NCI-H460 (cell line): ENCODE measurements at regions not wholly inside any gene's neighbourhood (a gene's known extent, or its start where the extent isn't known, plus 50 kb on each side); places are given as distances from the start of the nearest gene placed in this dataset.

Source experiments
- DNase-seq: peaks from one replicate; pipeline ENCODE4 v3.0.0-alpha.2; 2016; ENCODE audit warnings: low read depth; ENCODE audit errors: extremely low read depth

- DNase-seq: no peak
These were observed 84.6 kb upstream of the FSTL4 start for GRCh38 chr5:133696782-133697507.

- no peak for DNase-seq
These were observed 83.8 kb upstream of the FSTL4 start for GRCh38 chr5:133696006-133696584.

GRCh38 chr5:133694181-133694831, 82.0 kb upstream of the FSTL4 start:
- DNase-seq: no peak

GRCh38 chr5:133691448-133691847, 79.1 kb upstream of the FSTL4 start:
- DNase-seq: no peak

GRCh38 chr5:133690746-133691145, 78.4 kb upstream of the FSTL4 start:
- no peak for DNase-seq

GRCh38 chr5:133688391-133688790, 76.0 kb upstream of the FSTL4 start:
- no peak for DNase-seq

GRCh38 chr5:133687212-133688061, 75.1 kb upstream of the FSTL4 start:
- DNase-seq: no peak

- no peak for DNase-seq
These were observed 74.2 kb upstream of the FSTL4 start for GRCh38 chr5:133686566-133686965.

GRCh38 chr5:133685402-133686018, 73.2 kb upstream of the FSTL4 start:
- no peak for DNase-seq

GRCh38 chr5:133683646-133684596, 71.6 kb upstream of the FSTL4 start:
- no peak for DNase-seq

GRCh38 chr5:133682451-133682850, 70.1 kb upstream of the FSTL4 start:
- DNase-seq: no peak

GRCh38 chr5:133681896-133682295, 69.6 kb upstream of the FSTL4 start:
- DNase-seq: no peak

- DNase-seq: no peak
These were observed 68.7 kb upstream of the FSTL4 start for GRCh38 chr5:133680830-133681565.

GRCh38 chr5:133679534-133679933, 67.2 kb upstream of the FSTL4 start:
- DNase-seq: no peak

GRCh38 chr5:133675376-133676154, 63.2 kb upstream of the FSTL4 start:
- no peak for DNase-seq

- no peak for DNase-seq
These were observed 58.0 kb upstream of the FSTL4 start for GRCh38 chr5:133670336-133670735.

- DNase-seq: no peak
These were observed 57.1 kb upstream of the FSTL4 start for GRCh38 chr5:133669472-133669871.

- DNase-seq: no peak
These were observed 56.1 kb upstream of the FSTL4 start for GRCh38 chr5:133668458-133668857.
